ENCODE measurements at regions not wholly inside any gene's neighbourhood (a gene's known extent, or its start where the extent isn't known, plus 50 kb on each side); places are given as distances from the start of the nearest gene placed in this dataset.

DNA sequence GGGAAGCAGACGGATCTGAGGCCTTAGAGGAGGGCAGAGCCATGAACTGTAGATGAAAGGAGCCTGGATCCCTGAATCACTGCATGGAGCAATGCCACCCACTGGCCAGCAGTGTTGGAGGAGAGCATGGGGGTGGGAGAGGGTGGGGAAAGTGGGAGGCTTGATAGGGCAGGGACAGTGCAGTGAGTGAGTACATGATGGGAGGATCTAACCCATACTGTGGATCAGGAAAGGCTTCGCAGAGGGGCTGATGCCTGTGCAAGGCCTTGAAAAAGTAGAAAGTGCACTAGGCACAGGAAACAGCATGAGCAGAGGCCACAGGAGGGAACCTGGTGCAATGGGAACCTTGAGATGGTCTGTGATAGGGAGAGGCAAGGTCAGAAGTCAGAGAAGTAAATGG is 391.9 kb downstream of the PTPRU start:
- no peaks in the 10 kb centered on the region for H3K9me2 ChIP-seq (ENCODE audit: insufficient read depth, low read length)
- H3F3A ChIP-seq (ENCODE audit: insufficient read depth, low read length, poor library complexity, severe bottlenecking): no peaks in the 10 kb centered on the region
- no peak overlapping the region for H3K4me3 ChIP-seq (ENCODE audit: low read length)
- TF ChIP-seq RAD21 (conservative IDR thresholded peaks at IDR 0.05): no peak
- TF ChIP-seq, protein P1, sequence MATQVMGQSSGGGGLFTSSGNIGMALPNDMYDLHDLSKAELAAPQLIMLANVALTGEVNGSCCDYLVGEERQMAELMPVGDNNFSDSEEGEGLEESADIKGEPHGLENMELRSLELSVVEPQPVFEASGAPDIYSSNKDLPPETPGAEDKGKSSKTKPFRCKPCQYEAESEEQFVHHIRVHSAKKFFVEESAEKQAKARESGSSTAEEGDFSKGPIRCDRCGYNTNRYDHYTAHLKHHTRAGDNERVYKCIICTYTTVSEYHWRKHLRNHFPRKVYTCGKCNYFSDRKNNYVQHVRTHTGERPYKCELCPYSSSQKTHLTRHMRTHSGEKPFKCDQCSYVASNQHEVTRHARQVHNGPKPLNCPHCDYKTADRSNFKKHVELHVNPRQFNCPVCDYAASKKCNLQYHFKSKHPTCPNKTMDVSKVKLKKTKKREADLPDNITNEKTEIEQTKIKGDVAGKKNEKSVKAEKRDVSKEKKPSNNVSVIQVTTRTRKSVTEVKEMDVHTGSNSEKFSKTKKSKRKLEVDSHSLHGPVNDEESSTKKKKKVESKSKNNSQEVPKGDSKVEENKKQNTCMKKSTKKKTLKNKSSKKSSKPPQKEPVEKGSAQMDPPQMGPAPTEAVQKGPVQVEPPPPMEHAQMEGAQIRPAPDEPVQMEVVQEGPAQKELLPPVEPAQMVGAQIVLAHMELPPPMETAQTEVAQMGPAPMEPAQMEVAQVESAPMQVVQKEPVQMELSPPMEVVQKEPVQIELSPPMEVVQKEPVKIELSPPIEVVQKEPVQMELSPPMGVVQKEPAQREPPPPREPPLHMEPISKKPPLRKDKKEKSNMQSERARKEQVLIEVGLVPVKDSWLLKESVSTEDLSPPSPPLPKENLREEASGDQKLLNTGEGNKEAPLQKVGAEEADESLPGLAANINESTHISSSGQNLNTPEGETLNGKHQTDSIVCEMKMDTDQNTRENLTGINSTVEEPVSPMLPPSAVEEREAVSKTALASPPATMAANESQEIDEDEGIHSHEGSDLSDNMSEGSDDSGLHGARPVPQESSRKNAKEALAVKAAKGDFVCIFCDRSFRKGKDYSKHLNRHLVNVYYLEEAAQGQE (IDR thresholded peaks at IDR 0.05; ENCODE audit: borderline replicate concordance): no peak
- no peak for TF ChIP-seq EZH2 (IDR thresholded peaks at IDR 0.05; ENCODE audit: borderline replicate concordance, insufficient read depth, low read length, poor library complexity, severe bottlenecking)
- TF ChIP-seq SMC3 (conservative IDR thresholded peaks at IDR 0.05; ENCODE audit: poor library complexity): no peak
- TF ChIP-seq, protein P2, sequence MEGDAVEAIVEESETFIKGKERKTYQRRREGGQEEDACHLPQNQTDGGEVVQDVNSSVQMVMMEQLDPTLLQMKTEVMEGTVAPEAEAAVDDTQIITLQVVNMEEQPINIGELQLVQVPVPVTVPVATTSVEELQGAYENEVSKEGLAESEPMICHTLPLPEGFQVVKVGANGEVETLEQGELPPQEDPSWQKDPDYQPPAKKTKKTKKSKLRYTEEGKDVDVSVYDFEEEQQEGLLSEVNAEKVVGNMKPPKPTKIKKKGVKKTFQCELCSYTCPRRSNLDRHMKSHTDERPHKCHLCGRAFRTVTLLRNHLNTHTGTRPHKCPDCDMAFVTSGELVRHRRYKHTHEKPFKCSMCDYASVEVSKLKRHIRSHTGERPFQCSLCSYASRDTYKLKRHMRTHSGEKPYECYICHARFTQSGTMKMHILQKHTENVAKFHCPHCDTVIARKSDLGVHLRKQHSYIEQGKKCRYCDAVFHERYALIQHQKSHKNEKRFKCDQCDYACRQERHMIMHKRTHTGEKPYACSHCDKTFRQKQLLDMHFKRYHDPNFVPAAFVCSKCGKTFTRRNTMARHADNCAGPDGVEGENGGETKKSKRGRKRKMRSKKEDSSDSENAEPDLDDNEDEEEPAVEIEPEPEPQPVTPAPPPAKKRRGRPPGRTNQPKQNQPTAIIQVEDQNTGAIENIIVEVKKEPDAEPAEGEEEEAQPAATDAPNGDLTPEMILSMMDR (IDR thresholded peaks at IDR 0.05; ENCODE audit: poor library complexity, severe bottlenecking): no peak
- TF ChIP-seq MXI1 (conservative IDR thresholded peaks at IDR 0.05; ENCODE audit: poor library complexity, severe bottlenecking): no peak
- no peak for TF ChIP-seq TAF1 (IDR thresholded peaks at IDR 0.05; ENCODE audit: low read depth)
- TF ChIP-seq POLR2AphosphoS5 (IDR thresholded peaks at IDR 0.05): no peak
- H3K9me3 ChIP-seq (ENCODE audit: low read length): no peaks in the 10 kb centered on the region
- H3K36me3 ChIP-seq (ENCODE audit: insufficient read depth, low read length): no peaks in the 10 kb centered on the region
- H3K4me2 ChIP-seq (ENCODE audit: low read length): no peak overlapping the region
- no peaks in the 10 kb centered on the region for H3K27me3 ChIP-seq (ENCODE audit: insufficient read depth, low read depth, low read length)
- H2AFZ ChIP-seq (ENCODE audit: low read depth, low read length): no peak overlapping the region
- H3K27ac ChIP-seq (ENCODE audit: low read length): no peak overlapping the region
- no peaks in the 10 kb centered on the region for H4K20me1 ChIP-seq (ENCODE audit: insufficient read depth)
- H3K79me2 ChIP-seq (replicated peaks; ENCODE audit: insufficient read depth, low read length): no peaks in the 10 kb centered on the region
- H3K9ac ChIP-seq (ENCODE audit: low read length): no peak overlapping the region

DNA sequence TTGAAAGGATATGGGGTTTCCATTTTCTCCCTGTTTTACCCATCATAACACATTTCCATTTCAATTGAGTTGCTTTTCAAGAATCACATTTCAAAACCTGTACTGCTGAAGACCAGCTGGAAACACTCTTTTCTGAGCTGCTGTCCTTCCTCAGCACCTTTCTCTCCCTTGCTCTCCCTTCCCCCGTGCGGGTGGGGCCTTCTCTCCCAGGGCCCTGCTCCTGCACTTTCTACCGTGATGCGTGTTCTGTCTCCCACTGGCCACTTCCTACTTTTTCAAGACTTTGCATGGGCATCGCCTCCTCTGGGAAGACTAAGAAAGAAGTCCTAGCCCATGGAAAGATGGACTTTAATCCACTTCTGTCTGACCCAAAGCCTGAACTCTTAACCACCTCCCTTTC is 390.4 kb downstream of the PTPRU start:
- H4K20me1 ChIP-seq (ENCODE audit: insufficient read depth): no peaks in the 10 kb centered on the region
- TF ChIP-seq EZH2 (IDR thresholded peaks at IDR 0.05; ENCODE audit: borderline replicate concordance, insufficient read depth, low read length, poor library complexity, severe bottlenecking): no peak
- no peaks in the 10 kb centered on the region for H3K9me3 ChIP-seq (ENCODE audit: low read length)
- H3K27me3 ChIP-seq (ENCODE audit: insufficient read depth, low read depth, low read length): no peaks in the 10 kb centered on the region
- H3K9me2 ChIP-seq (ENCODE audit: insufficient read depth, low read length): no peaks in the 10 kb centered on the region
- no peak overlapping the region for H2AFZ ChIP-seq (ENCODE audit: low read depth, low read length)
- no peak overlapping the region for H3K27ac ChIP-seq (ENCODE audit: low read length)
- H3K4me2 ChIP-seq (ENCODE audit: low read length): no peak overlapping the region
- H3F3A ChIP-seq (ENCODE audit: insufficient read depth, low read length, poor library complexity, severe bottlenecking): no peaks in the 10 kb centered on the region
- H3K36me3 ChIP-seq (ENCODE audit: insufficient read depth, low read length): no peaks in the 10 kb centered on the region
- H3K9ac ChIP-seq (ENCODE audit: low read length): no peak overlapping the region
- no peaks in the 10 kb centered on the region for H3K79me2 ChIP-seq (replicated peaks; ENCODE audit: insufficient read depth, low read length)
- H3K4me3 ChIP-seq (ENCODE audit: low read length): no peak overlapping the region

DNA sequence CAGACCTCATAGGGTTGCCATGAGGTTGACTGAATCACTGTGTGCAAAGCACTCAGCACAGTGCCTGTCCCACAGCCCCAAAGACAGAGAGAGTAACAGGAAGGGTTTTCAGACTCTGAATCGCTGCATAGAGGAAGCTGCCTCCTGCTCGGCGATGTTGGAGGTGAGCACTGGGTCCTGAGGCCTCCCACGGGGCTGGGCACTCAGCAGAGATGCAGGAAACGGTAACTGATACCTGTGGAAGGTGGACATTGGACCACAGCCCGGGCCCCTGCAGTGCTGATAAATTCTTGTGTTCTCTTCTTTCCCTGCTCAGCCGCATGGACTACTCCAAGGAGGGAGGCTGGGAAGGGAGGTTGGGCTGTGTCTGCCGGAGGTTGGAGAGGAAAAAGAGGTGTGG is 389.7 kb downstream of the PTPRU start:
- Histone ChIP-seq H3F3A (ENCODE audit: insufficient read depth, low read length, poor library complexity, severe bottlenecking) (no peaks in the 10 kb centered on the region), H3K27me3 (ENCODE audit: insufficient read depth, low read depth, low read length) (no peaks in the 10 kb centered on the region), H4K20me1 (ENCODE audit: insufficient read depth) (no peaks in the 10 kb centered on the region), H3K4me3 (ENCODE audit: low read length) (no peak overlapping the region), H3K27ac (ENCODE audit: low read length) (no peak overlapping the region), H3K9me3 (ENCODE audit: low read length) (no peaks in the 10 kb centered on the region), H3K9me2 (ENCODE audit: insufficient read depth, low read length) (no peaks in the 10 kb centered on the region), H3K79me2 (replicated peaks; ENCODE audit: insufficient read depth, low read length) (no peaks in the 10 kb centered on the region), H2AFZ (ENCODE audit: low read depth, low read length) (no peak overlapping the region), H3K4me2 (ENCODE audit: low read length) (no peak overlapping the region), H3K9ac (ENCODE audit: low read length) (no peak overlapping the region), H3K36me3 (ENCODE audit: insufficient read depth, low read length) (no peaks in the 10 kb centered on the region)
- TF ChIP-seq MXI1 (conservative IDR thresholded peaks at IDR 0.05; ENCODE audit: poor library complexity, severe bottlenecking) (no peak), TAF1 (IDR thresholded peaks at IDR 0.05; ENCODE audit: low read depth) (no peak), RAD21 (conservative IDR thresholded peaks at IDR 0.05) (no peak), POLR2AphosphoS5 (IDR thresholded peaks at IDR 0.05) (no peak), EP300 (conservative IDR thresholded peaks at IDR 0.05; ENCODE audit: poor library complexity, severe bottlenecking) (no peak), SMC3 (conservative IDR thresholded peaks at IDR 0.05; ENCODE audit: poor library complexity) (no peak), EZH2 (IDR thresholded peaks at IDR 0.05; ENCODE audit: borderline replicate concordance, insufficient read depth, low read length, poor library complexity, severe bottlenecking) (no peak)
- TF ChIP-seq, protein P1 (IDR thresholded peaks at IDR 0.05; ENCODE audit: borderline replicate concordance): no peak
- TF ChIP-seq, protein P2 (IDR thresholded peaks at IDR 0.05; ENCODE audit: poor library complexity, severe bottlenecking): no peak

Measured in neural cell (in vitro differentiated cells).